PC-3 (cell line): ENCODE measurements at regions not wholly inside any gene's neighbourhood (a gene's known extent, or its start where the extent isn't known, plus 50 kb on each side); places are given as distances from the start of the nearest gene placed in this dataset.
A peak's percentile ranks its signal among the peaks of the same experiment; 100 is the strongest.

Experiments
- ATAC-seq: fragments of 200-7000 bp; cut with Tn5 transposase; 2 replicates; pipeline ENCODE4 v1.9.1; 2020; ENCODE audit warnings: mild to moderate bottlenecking, moderate library complexity
- BruUV-seq: library from RNA; stranded (reverse); fragments of 400-500 nt; replicated peaks from 2 replicates; lab custom pipeline; 2021; lab: Mats Ljungman, UMichigan
- CTCF ChIA-PET: fragments of 300-600 bp; sonication (Branson Sonifier 250); formaldehyde crosslinking; loops from one replicate; lab custom pipeline; 2022; ENCODE audit warnings: antibody characterized with exemption; lab: Charles Lee
- POLR2A ChIA-PET: fragments of 300-600 bp; sonication (Branson Sonifier 250); formaldehyde crosslinking; loops from one replicate; lab custom pipeline; 2022; ENCODE audit warnings: antibody characterized with exemption; ENCODE audit not compliant: unreplicated experiment; lab: Charles Lee
- DNase-seq: peaks from one replicate; pipeline ENCODE4 v3.0.0-alpha.2; 2015
- H2AFZ ChIP-seq: fragments of 300-600 bp; sonication (generic); 2 replicates; pipeline ENCODE4 v1.6.0; 2016; ENCODE audit warnings: antibody characterized with exemption, low read length
- H3F3A ChIP-seq: fragments of 300-600 bp; sonication (generic); one replicate; pipeline ENCODE4 v1.6.0; 2017; ENCODE audit warnings: antibody characterized with exemption, low read length, control low read depth, mild to moderate bottlenecking; ENCODE audit not compliant: unreplicated experiment
- H3K27ac ChIP-seq: fragments of 300-600 bp; sonication (generic); 2 replicates; pipeline ENCODE4 v1.5.1; 2016; ENCODE audit warnings: mild to moderate bottlenecking, low read length
- H3K27me3 ChIP-seq: fragments of 300-600 bp; sonication (generic); 2 replicates; pipeline ENCODE4 v1.6.1; 2016; ENCODE audit warnings: low read length, mixed read lengths
- H3K36me3 ChIP-seq: fragments of 300-600 bp; sonication (generic); 2 replicates; pipeline ENCODE4 v1.6.1; 2016; ENCODE audit warnings: low read depth, mixed run types, low read length, mixed read lengths
- H3K4me1 ChIP-seq: fragments of 300-600 bp; sonication (generic); 2 replicates; pipeline ENCODE4 v1.5.1; 2016; ENCODE audit warnings: low read length; ENCODE audit not compliant: insufficient read depth
- H3K4me2 ChIP-seq: fragments of 300-600 bp; sonication (generic); 2 replicates; pipeline ENCODE4 v1.6.0; 2016; ENCODE audit warnings: low read length
- H3K4me3 ChIP-seq: fragments of 300-600 bp; sonication (generic); 2 replicates; pipeline ENCODE4 v1.5.1; 2016; ENCODE audit warnings: mild to moderate bottlenecking, low read length, mixed read lengths
- H3K79me2 ChIP-seq: fragments of 300-600 bp; sonication (generic); 2 replicates; pipeline ENCODE4 v1.6.1; 2017; ENCODE audit warnings: low read length, mixed read lengths
- H3K9ac ChIP-seq: fragments of 300-600 bp; sonication (generic); 2 replicates; pipeline ENCODE4 v1.6.0; 2016; ENCODE audit warnings: mild to moderate bottlenecking, low read length
- H3K9me2 ChIP-seq: fragments of 300-600 bp; sonication (generic); replicated peaks from 2 replicates; pipeline ENCODE4 v1.6.1; 2016; ENCODE audit warnings: mixed run types, low read length, mixed read lengths
- H3K9me3 ChIP-seq: fragments of 300-600 bp; sonication (generic); 2 replicates; pipeline ENCODE4 v1.6.1; 2016; ENCODE audit warnings: low read length, mixed read lengths
- H4K20me1 ChIP-seq: fragments of 300-600 bp; sonication (generic); 2 replicates; pipeline ENCODE4 v1.6.1; 2016; ENCODE audit warnings: low read length, mixed read lengths
- CTCF ChIP-seq: fragments of 300-600 bp; sonication (generic); conservative IDR thresholded peaks from 2 replicates; pipeline ENCODE4 v1.5.1; 2017; ENCODE audit warnings: antibody characterized with exemption, low read depth, mild to moderate bottlenecking, low read length
- EZH2 ChIP-seq: fragments of 300-600 bp; sonication (generic); IDR thresholded peaks from one replicate; pipeline ENCODE4 v1.6.1; 2017; ENCODE audit warnings: antibody characterized with exemption, mild to moderate bottlenecking, low read length; ENCODE audit not compliant: unreplicated experiment
- EZH2phosphoT487 ChIP-seq: fragments of 300-600 bp; sonication (generic); IDR thresholded peaks from 2 replicates; pipeline ENCODE4 v1.6.1; 2018; ENCODE audit warnings: mild to moderate bottlenecking, antibody characterized with exemption, low read length, borderline replicate concordance
- intact Hi-C: fragments of 100-400 bp; cut with micrococcal nuclease; formaldehyde crosslinking; loops from 2 replicates; pipeline ENCODE4 v1.9.0; 2023

- peaks cover 6% of the 10 kb centered on the region; the same call in 1 of the 2 replicates for H3K4me1 ChIP-seq
- no peaks in the 10 kb centered on the region for H3F3A ChIP-seq
- H3K4me3 ChIP-seq, result no peak overlapping the region
- H3K4me2 ChIP-seq, result no peak overlapping the region
- H3K27me3 ChIP-seq, result 0 out of 2 replicates have a peak, but pooled peaks cover 6% of the 10 kb centered on the region
- intact Hi-C loops, result no loop called here
- no peaks in the 10 kb centered on the region for H4K20me1 ChIP-seq
- CTCF ChIA-PET, result no interaction called here
- no peaks in the 10 kb centered on the region for H3K79me2 ChIP-seq
- H3K36me3 ChIP-seq, result no peaks in the 10 kb centered on the region
- POLR2A ChIA-PET, result no interaction called here
- H3K9ac ChIP-seq, result no peak overlapping the region
- no TSS peak for BruUV-seq
- ATAC-seq (no peak), DNase-seq (peak; percentile 4)
- no peak overlapping the region for H2AFZ ChIP-seq
- H3K27ac ChIP-seq, result no peak overlapping the region
- no peaks in the 10 kb centered on the region for H3K9me2 ChIP-seq
- no peaks in the 10 kb centered on the region for H3K9me3 ChIP-seq
- TF ChIP-seq EZH2, result no peak
- no peak for TF ChIP-seq CTCF
Measured at GRCh38 chr3:104066658-104067057, 1300.1 kb upstream of the ALCAM start.

GRCh38 chr3:104069114-104069513, 1297.6 kb upstream of the ALCAM start:
- CTCF ChIA-PET, result no interaction called here
- H3K4me3 ChIP-seq, result no peak overlapping the region
- no peak overlapping the region for H2AFZ ChIP-seq
- H3K79me2 ChIP-seq, result no peaks in the 10 kb centered on the region
- POLR2A ChIA-PET, result no interaction called here
- H3K27me3 ChIP-seq, result no peaks in the 10 kb centered on the region
- no TSS peak for BruUV-seq
- intact Hi-C loops, result no loop called here
- H3K4me1 ChIP-seq, result peaks cover 6% of the 10 kb centered on the region; the same call in 1 of the 2 replicates
- H3K9ac ChIP-seq, result no peak overlapping the region
- no peaks in the 10 kb centered on the region for H3K9me2 ChIP-seq
- ATAC-seq, result peak; percentile 64
- no peaks in the 10 kb centered on the region for H3K36me3 ChIP-seq
- no peak for TF ChIP-seq EZH2phosphoT487
- no peak for TF ChIP-seq EZH2
- TF ChIP-seq CTCF, result no peak
- H3K9me3 ChIP-seq, result no peaks in the 10 kb centered on the region
- H4K20me1 ChIP-seq, result no peaks in the 10 kb centered on the region
- no peak overlapping the region for H3K4me2 ChIP-seq
- peak; percentile 50 for DNase-seq
- H3K27ac ChIP-seq, result no peak overlapping the region
- H3F3A ChIP-seq, result no peaks in the 10 kb centered on the region

- CTCF ChIA-PET, result no interaction called here
- ATAC-seq, result no peak
- POLR2A ChIA-PET, result no interaction called here
Measured at GRCh38 chr3:104070906-104071305, 1295.8 kb upstream of the ALCAM start.

More at GRCh38 chr3:104070906-104071305, 1295.8 kb upstream of the ALCAM start:
- DNase-seq, result no peak
- no peaks in the 10 kb centered on the region for H4K20me1 ChIP-seq
- H3K27ac ChIP-seq, result no peak overlapping the region
- H3K4me3 ChIP-seq, result no peak overlapping the region
- no peaks in the 10 kb centered on the region for H3K27me3 ChIP-seq
- H3K4me1 ChIP-seq, result peaks cover 6% of the 10 kb centered on the region; the same call in 1 of the 2 replicates
- no peaks in the 10 kb centered on the region for H3F3A ChIP-seq
- intact Hi-C loops, result no loop called here
- H3K9ac ChIP-seq, result no peak overlapping the region
- no peak overlapping the region for H3K4me2 ChIP-seq
- no peaks in the 10 kb centered on the region for H3K79me2 ChIP-seq
- no peaks in the 10 kb centered on the region for H3K36me3 ChIP-seq
- BruUV-seq, result no TSS peak
- H3K9me2 ChIP-seq, result no peaks in the 10 kb centered on the region
- H3K9me3 ChIP-seq, result no peaks in the 10 kb centered on the region
- no peak for TF ChIP-seq EZH2phosphoT487
- TF ChIP-seq EZH2, result no peak
- TF ChIP-seq CTCF, result no peak
- H2AFZ ChIP-seq, result no peak overlapping the region
